Neural cell (in vitro differentiated cells): ENCODE measurements at regions not wholly inside any gene's neighbourhood (a gene's known extent, or its start where the extent isn't known, plus 50 kb on each side); places are given as distances from the start of the nearest gene placed in this dataset.

ENCODE experiments used
- H2AFZ ChIP-seq: fragments of 200-600, 300-800 bp; sonication (generic), shearing (Covaris generic); 2 replicates; pipeline ENCODE4 v1.6.0; 2014; ENCODE audit warnings: low read depth, mild to moderate bottlenecking, antibody characterized with exemption, low read length, moderate library complexity
- H3F3A ChIP-seq: fragments of 200-600 bp; shearing (Covaris generic); 2 replicates; pipeline ENCODE4 v1.6.1; 2016; ENCODE audit warnings: mild to moderate bottlenecking, moderate library complexity, mixed read lengths, antibody characterized with exemption, low read length; ENCODE audit not compliant: insufficient read depth, poor library complexity, severe bottlenecking
- H3K27ac ChIP-seq: fragments of 200-600, 300-800 bp; sonication (generic), shearing (Covaris generic); 2 replicates; pipeline ENCODE4 v1.5.1; 2014; ENCODE audit warnings: mild to moderate bottlenecking, low read length, moderate library complexity
- H3K27me3 ChIP-seq: fragments of 300-800, 200-600 bp; sonication (generic), shearing (Covaris generic); 2 replicates; pipeline ENCODE4 v1.6.0; 2014; ENCODE audit warnings: mild to moderate bottlenecking, low read depth, low read length, moderate library complexity; ENCODE audit not compliant: insufficient read depth
- H3K36me3 ChIP-seq: fragments of 300-800, 200-600 bp; sonication (generic), shearing (Covaris generic); 2 replicates; pipeline ENCODE4 v1.5.1; 2014; ENCODE audit warnings: mild to moderate bottlenecking, antibody characterized with exemption, low read length, moderate library complexity; ENCODE audit not compliant: insufficient read depth
- H3K4me2 ChIP-seq: fragments of 300-800, 200-600 bp; sonication (generic), shearing (Covaris generic); 2 replicates; pipeline ENCODE4 v1.6.0; 2014; ENCODE audit warnings: mild to moderate bottlenecking, low read length
- H3K4me3 ChIP-seq: fragments of 300-800, 200-600 bp; sonication (generic), shearing (Covaris generic); 2 replicates; pipeline ENCODE4 v1.5.1; 2014; ENCODE audit warnings: mild to moderate bottlenecking, low read length, moderate library complexity
- H3K79me2 ChIP-seq: fragments of 200-600 bp; shearing (Covaris generic); replicated peaks from 2 replicates; pipeline ENCODE4 v1.6.0; 2014; ENCODE audit warnings: mild to moderate bottlenecking, low read length, moderate library complexity; ENCODE audit not compliant: insufficient read depth
- H3K9ac ChIP-seq: fragments of 300-800, 200-600 bp; sonication (generic), shearing (Covaris generic); 2 replicates; pipeline ENCODE4 v1.6.1; 2016; ENCODE audit warnings: mild to moderate bottlenecking, low read length, mixed read lengths
- H3K9me2 ChIP-seq: fragments of 200-600 bp; shearing (Covaris generic); 2 replicates; pipeline ENCODE4 v1.6.1; 2016; ENCODE audit warnings: mild to moderate bottlenecking, low read length, mixed read lengths; ENCODE audit not compliant: insufficient read depth
- H3K9me3 ChIP-seq: fragments of 200-600, 300-800 bp; sonication (generic), shearing (Covaris generic); 2 replicates; pipeline ENCODE4 v1.6.1; 2016; ENCODE audit warnings: mild to moderate bottlenecking, mixed run types, low read length, moderate library complexity, mixed read lengths
- H4K20me1 ChIP-seq: fragments of 200-600 bp; shearing (Covaris generic); 2 replicates; pipeline ENCODE4 v1.6.1; 2016; ENCODE audit warnings: mild to moderate bottlenecking, mixed run types; ENCODE audit not compliant: insufficient read depth
- CTCF ChIP-seq: fragments of 450-650 bp; IDR thresholded peaks from 2 replicates; pipeline ENCODE4 v1.5.1; 2014; ENCODE audit warnings: antibody characterized with exemption, mild to moderate bottlenecking, moderate library complexity; ENCODE audit not compliant: poor library complexity, severe bottlenecking
- EP300 ChIP-seq: fragments of 450-650 bp; conservative IDR thresholded peaks from 2 replicates; pipeline ENCODE4 v1.6.1; 2014; ENCODE audit warnings: antibody characterized with exemption, mild to moderate bottlenecking, moderate library complexity; ENCODE audit not compliant: poor library complexity, severe bottlenecking
- EZH2 ChIP-seq: fragments of 200-600, 300-800 bp; shearing (Covaris generic), sonication (generic); IDR thresholded peaks from 2 replicates; pipeline ENCODE4 v1.6.1; 2014; ENCODE audit warnings: antibody characterized with exemption, low read length, borderline replicate concordance, mild to moderate bottlenecking; ENCODE audit not compliant: insufficient read depth, poor library complexity, severe bottlenecking
- MXI1 ChIP-seq: fragments of 450-650 bp; conservative IDR thresholded peaks from 2 replicates; pipeline ENCODE4 v1.6.1; 2014; ENCODE audit warnings: antibody characterized with exemption, mild to moderate bottlenecking; ENCODE audit not compliant: poor library complexity, severe bottlenecking
- POLR2AphosphoS5 ChIP-seq: IDR thresholded peaks from 2 replicates; pipeline ENCODE4 v1.6.1; 2012
- RAD21 ChIP-seq: fragments of 450-650 bp; conservative IDR thresholded peaks from 2 replicates; pipeline ENCODE4 v1.6.1; 2014; ENCODE audit warnings: antibody characterized with exemption, mild to moderate bottlenecking, moderate library complexity
- SMC3 ChIP-seq: fragments of 450-650 bp; conservative IDR thresholded peaks from 2 replicates; pipeline ENCODE4 v1.6.1; 2014; ENCODE audit warnings: antibody characterized with exemption, mild to moderate bottlenecking, moderate library complexity; ENCODE audit not compliant: poor library complexity
- TAF1 ChIP-seq: IDR thresholded peaks from 2 replicates; pipeline ENCODE4 v1.6.1; 2012; ENCODE audit warnings: low read depth
- TF ChIP-seq, protein P1 (sequence below): IDR thresholded peaks from 2 replicates; pipeline ENCODE4 v1.6.1; 2012; ENCODE audit warnings: borderline replicate concordance

DNA sequence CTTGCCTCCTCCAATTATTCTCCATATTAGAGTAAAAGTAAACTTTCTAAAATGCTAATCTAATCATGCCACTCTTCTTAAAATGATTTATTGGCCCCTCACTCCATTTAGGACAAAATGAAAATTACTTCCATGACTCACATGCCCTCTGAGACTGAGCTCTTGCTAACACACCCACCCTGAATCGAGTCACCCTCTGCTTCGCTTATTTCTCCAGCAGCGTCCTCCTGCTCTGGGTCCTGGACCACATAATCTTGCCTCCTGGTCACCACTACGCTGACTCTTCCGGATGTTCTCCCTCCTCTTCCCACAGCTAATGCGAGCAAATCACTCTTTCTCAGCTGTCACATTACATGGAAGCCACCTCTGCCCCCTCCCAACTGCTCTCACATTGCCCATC, 384.0 kb upstream of the FZD8 start:
- TF ChIP-seq SMC3 (no peak), POLR2AphosphoS5 (no peak), RAD21 (no peak), EZH2 (no peak), CTCF (no peak), MXI1 (no peak), TAF1 (no peak), EP300 (no peak)
- TF ChIP-seq, protein P1, sequence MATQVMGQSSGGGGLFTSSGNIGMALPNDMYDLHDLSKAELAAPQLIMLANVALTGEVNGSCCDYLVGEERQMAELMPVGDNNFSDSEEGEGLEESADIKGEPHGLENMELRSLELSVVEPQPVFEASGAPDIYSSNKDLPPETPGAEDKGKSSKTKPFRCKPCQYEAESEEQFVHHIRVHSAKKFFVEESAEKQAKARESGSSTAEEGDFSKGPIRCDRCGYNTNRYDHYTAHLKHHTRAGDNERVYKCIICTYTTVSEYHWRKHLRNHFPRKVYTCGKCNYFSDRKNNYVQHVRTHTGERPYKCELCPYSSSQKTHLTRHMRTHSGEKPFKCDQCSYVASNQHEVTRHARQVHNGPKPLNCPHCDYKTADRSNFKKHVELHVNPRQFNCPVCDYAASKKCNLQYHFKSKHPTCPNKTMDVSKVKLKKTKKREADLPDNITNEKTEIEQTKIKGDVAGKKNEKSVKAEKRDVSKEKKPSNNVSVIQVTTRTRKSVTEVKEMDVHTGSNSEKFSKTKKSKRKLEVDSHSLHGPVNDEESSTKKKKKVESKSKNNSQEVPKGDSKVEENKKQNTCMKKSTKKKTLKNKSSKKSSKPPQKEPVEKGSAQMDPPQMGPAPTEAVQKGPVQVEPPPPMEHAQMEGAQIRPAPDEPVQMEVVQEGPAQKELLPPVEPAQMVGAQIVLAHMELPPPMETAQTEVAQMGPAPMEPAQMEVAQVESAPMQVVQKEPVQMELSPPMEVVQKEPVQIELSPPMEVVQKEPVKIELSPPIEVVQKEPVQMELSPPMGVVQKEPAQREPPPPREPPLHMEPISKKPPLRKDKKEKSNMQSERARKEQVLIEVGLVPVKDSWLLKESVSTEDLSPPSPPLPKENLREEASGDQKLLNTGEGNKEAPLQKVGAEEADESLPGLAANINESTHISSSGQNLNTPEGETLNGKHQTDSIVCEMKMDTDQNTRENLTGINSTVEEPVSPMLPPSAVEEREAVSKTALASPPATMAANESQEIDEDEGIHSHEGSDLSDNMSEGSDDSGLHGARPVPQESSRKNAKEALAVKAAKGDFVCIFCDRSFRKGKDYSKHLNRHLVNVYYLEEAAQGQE: no peak

GRCh38 chr10:36023939-36024338, 381.8 kb upstream of the FZD8 start:
- Histone ChIP-seq H2AFZ (no peak overlapping the region), H3K27ac (no peak overlapping the region), H3F3A (no peaks in the 10 kb centered on the region), H3K4me3 (no peak overlapping the region), H3K4me2 (no peak overlapping the region), H3K36me3 (no peaks in the 10 kb centered on the region), H3K27me3 (no peaks in the 10 kb centered on the region), H4K20me1 (no peaks in the 10 kb centered on the region), H3K9me3 (no peaks in the 10 kb centered on the region), H3K79me2 (no peaks in the 10 kb centered on the region), H3K9ac (no peak overlapping the region), H3K9me2 (no peaks in the 10 kb centered on the region)
- TF ChIP-seq TAF1: no peak
- no peak for TF ChIP-seq RAD21
- TF ChIP-seq POLR2AphosphoS5: no peak
- no peak for TF ChIP-seq MXI1
- TF ChIP-seq CTCF: no peak
- no peak for TF ChIP-seq SMC3
- TF ChIP-seq, protein P1: no peak
- TF ChIP-seq EP300: no peak
- TF ChIP-seq EZH2: no peak

More for the DNA sequence above, 384.0 kb upstream of the FZD8 start:
- no peak overlapping the region for H3K27ac ChIP-seq
- H3K9me3 ChIP-seq: no peaks in the 10 kb centered on the region
- H3K36me3 ChIP-seq: no peaks in the 10 kb centered on the region
- H3K79me2 ChIP-seq: no peaks in the 10 kb centered on the region
- no peak overlapping the region for H2AFZ ChIP-seq
- H3K4me2 ChIP-seq: no peak overlapping the region
- H3K4me3 ChIP-seq: no peak overlapping the region
- H3K9me2 ChIP-seq: no peaks in the 10 kb centered on the region
- no peak overlapping the region for H3K9ac ChIP-seq
- no peaks in the 10 kb centered on the region for H3F3A ChIP-seq
- H3K27me3 ChIP-seq: no peaks in the 10 kb centered on the region
- no peaks in the 10 kb centered on the region for H4K20me1 ChIP-seq
